T-cell (primary cell): ENCODE measurements at regions not wholly inside any gene's neighbourhood (a gene's known extent, or its start where the extent isn't known, plus 50 kb on each side); places are given as distances from the start of the nearest gene placed in this dataset.
"Not testable (repeated sequence)": the region's sequence is repeated elsewhere in the genome, so short reads cannot be mapped to it uniquely, and the experiment has no call there.

Experiments
- ATAC-seq, 4 experiments: fragments of 200-7000 bp in 3 of 4; fragments of 150-1000 bp in 1 of 4; cut with Tn5 transposase; replicated peaks in 1 of 4; 1 replicate in 3 of 4; 2 replicates in 1 of 4; pipeline ENCODE4 v1.10.0; 2021; ENCODE audit warnings: moderate library complexity in 3 of 4, mild to moderate bottlenecking in 2 of 4, moderate number of reproducible peaks in 1 of 4
- CTCF ChIA-PET, 2 donors: fragments of 300-600 bp; sonication (Branson Sonifier 250); formaldehyde crosslinking; loops; one replicate each; lab custom pipeline; 2022; ENCODE audit warnings: antibody characterized with exemption in 2 of 2; lab: Charles Lee
- POLR2A ChIA-PET, 2 donors: fragments of 300-600 bp; sonication (Branson Sonifier 250); formaldehyde crosslinking; loops; one replicate each; lab custom pipeline; 2022; ENCODE audit warnings: antibody characterized with exemption in 2 of 2; lab: Charles Lee
- DNase-seq, 35 experiments: peaks; one replicate each; pipeline versions ENCODE4 v3.0.0 to v3.0.0-alpha.2; 2013 to 2023
- H3K27ac ChIP-seq: one replicate; pipeline ENCODE4 v1.5.1; 2013; ENCODE audit warnings: low read length
- H3K27me3 ChIP-seq, 2 experiments: replicated peaks in 1 of 2; 1 replicate in 1 of 2; 2 replicates in 1 of 2; pipeline versions ENCODE4 v1.6.1 to v1.7.0; 2013; ENCODE audit warnings: low read length in 1 of 2, mixed read lengths in 1 of 2; ENCODE audit not compliant: control insufficient read depth in 2 of 2, insufficient read depth in 2 of 2; ENCODE audit errors: extremely low read depth in 1 of 2
- H3K36me3 ChIP-seq, 2 donors: 1 replicate in 1 of 2; 2 replicates in 1 of 2; pipeline versions ENCODE4 v1.6.1 to v1.7.0; 2013; ENCODE audit warnings: low read length in 1 of 2; ENCODE audit not compliant: control insufficient read depth in 2 of 2, insufficient read depth in 1 of 2; ENCODE audit errors: extremely low read depth in 1 of 2
- H3K4me1 ChIP-seq, 2 experiments: 1 replicate in 1 of 2; 2 replicates in 1 of 2; pipeline versions ENCODE4 v1.6.1 to v1.7.0; 2013; ENCODE audit warnings: low read length in 2 of 2, mixed read lengths in 1 of 2; ENCODE audit not compliant: insufficient read depth in 2 of 2, control insufficient read depth in 1 of 2; ENCODE audit errors: extremely low read depth in 1 of 2
- H3K4me3 ChIP-seq, 2 donors: 1 replicate in 1 of 2; 2 replicates in 1 of 2; pipeline versions ENCODE4 v1.5.1 to v1.7.0; 2013; ENCODE audit warnings: mild to moderate bottlenecking in 2 of 2, low read length in 1 of 2, moderate library complexity in 1 of 2; ENCODE audit not compliant: control insufficient read depth in 1 of 2; ENCODE audit errors: extremely low read depth in 1 of 2
- H3K9me3 ChIP-seq: 2 replicates; pipeline ENCODE4 v1.7.0; 2013
- H3K27ac Mint-ChIP-seq, 2 donors: one replicate each; pipeline ENCODE4 v1.8.0; 2020 to 2021; ENCODE audit warnings: mild to moderate bottlenecking in 2 of 2, mixed read lengths in 2 of 2
- H3K27me3 Mint-ChIP-seq, 2 donors: one replicate each; pipeline ENCODE4 v1.8.0; 2021 to 2022; ENCODE audit warnings: mixed read lengths in 2 of 2
- H3K36me3 Mint-ChIP-seq: one replicate; pipeline ENCODE4 v1.8.0; 2021; ENCODE audit warnings: mixed read lengths
- H3K4me1 Mint-ChIP-seq, 3 donors: one replicate each; pipeline ENCODE4 v1.8.0; 2020 to 2022; ENCODE audit warnings: mixed read lengths in 3 of 3, mild to moderate bottlenecking in 1 of 3
- H3K4me3 Mint-ChIP-seq, 3 donors: one replicate each; pipeline ENCODE4 v1.8.0; 2020 to 2022; ENCODE audit warnings: mild to moderate bottlenecking in 3 of 3, mixed read lengths in 3 of 3, moderate library complexity in 3 of 3
- H3K9me3 Mint-ChIP-seq, 3 donors: one replicate each; pipeline ENCODE4 v1.8.0; 2020 to 2022; ENCODE audit warnings: mixed read lengths in 3 of 3
- WGBS: methylation state at CpG from one replicate; pipeline ENCODE4 v1.1.5; 2013; ENCODE audit warnings: missing lambda C conversion rate; ENCODE audit not compliant: insufficient coverage; 5-methylcytosine and 5-hydroxymethylcytosine counted together

- H3K36me3 ChIP-seq, H3K4me1 ChIP-seq, H3K27me3 ChIP-seq, H3K4me1 Mint-ChIP-seq, H3K4me3 ChIP-seq, H3K27ac ChIP-seq, H3K27me3 Mint-ChIP-seq, ATAC-seq, H3K36me3 Mint-ChIP-seq, H3K27ac Mint-ChIP-seq, POLR2A ChIA-PET, H3K9me3 ChIP-seq, DNase-seq, H3K4me3 Mint-ChIP-seq, CTCF ChIA-PET: not testable (repeated sequence)
- H3K9me3 Mint-ChIP-seq: peaks cover 24 to 40% (median 37%) of the 10 kb centered on the region in 3 donors
- WGBS: 59% methylated on average over 4 of the region's 7 CpGs
Observed at GRCh38 chr20:30871127-30871526, 386.3 kb upstream of the DEFB115 start.

GRCh38 chr20:30872252-30872651 lies 385.2 kb upstream of the DEFB115 start:
- H3K4me3 Mint-ChIP-seq, ATAC-seq, H3K4me1 Mint-ChIP-seq, H3K27ac ChIP-seq, H3K27me3 ChIP-seq, H3K4me1 ChIP-seq, H3K36me3 ChIP-seq, H3K9me3 ChIP-seq, CTCF ChIA-PET, H3K27ac Mint-ChIP-seq, DNase-seq, H3K36me3 Mint-ChIP-seq, H3K4me3 ChIP-seq, H3K27me3 Mint-ChIP-seq, POLR2A ChIA-PET: not testable (repeated sequence)
- H3K9me3 Mint-ChIP-seq: peaks cover 29 to 42% (median 41%) of the 10 kb centered on the region in 3 donors
- 67% methylated on average over 1 of the region's 7 CpGs for WGBS

GRCh38 chr20:30875868-30876267 lies 381.6 kb upstream of the DEFB115 start:
- H3K4me1 ChIP-seq, H3K27me3 ChIP-seq, H3K4me3 Mint-ChIP-seq, H3K4me1 Mint-ChIP-seq, H3K27ac Mint-ChIP-seq, DNase-seq, H3K27ac ChIP-seq, H3K4me3 ChIP-seq, H3K27me3 Mint-ChIP-seq, POLR2A ChIA-PET, H3K36me3 Mint-ChIP-seq, ATAC-seq, H3K9me3 ChIP-seq, CTCF ChIA-PET, H3K36me3 ChIP-seq: not testable (repeated sequence)
- peaks cover 20 to 43% (median 31%) of the 10 kb centered on the region in 3 donors for H3K9me3 Mint-ChIP-seq

- DNase-seq, H3K4me3 ChIP-seq, H3K4me1 Mint-ChIP-seq, CTCF ChIA-PET, H3K4me3 Mint-ChIP-seq, H3K36me3 Mint-ChIP-seq, H3K27ac ChIP-seq, H3K9me3 ChIP-seq, H3K36me3 ChIP-seq, H3K4me1 ChIP-seq, H3K27ac Mint-ChIP-seq, ATAC-seq, POLR2A ChIA-PET: not testable (repeated sequence)
- peaks cover 0 to 37% of the 10 kb centered on the region in 2 experiments for H3K27me3 ChIP-seq
- Mint-ChIP-seq H3K9me3 (peaks cover 4 to 14% (median 9%) of the 10 kb centered on the region in 3 donors), H3K27me3 (peaks cover 12 to 32% of the 10 kb centered on the region in 2 donors)
- WGBS: 36% methylated on average over 14 of the region's 20 CpGs
Observed at GRCh38 chr20:30891400-30891799, 366.1 kb upstream of the DEFB115 start.

- peaks cover 13 to 32% of the 10 kb centered on the region in 2 donors for H3K27me3 Mint-ChIP-seq
- no peaks in the 10 kb centered on the region for H3K9me3 ChIP-seq
- H3K27ac Mint-ChIP-seq: no peak overlapping the region
- CTCF ChIA-PET: no interaction called here
- no peak overlapping the region for H3K4me3 ChIP-seq
- no peak for ATAC-seq
- POLR2A ChIA-PET: no interaction called here
- H3K36me3 ChIP-seq: no peaks in the 10 kb centered on the region
- 34% methylated on average over 37 of the region's 38 CpGs for WGBS
- no peak overlapping the region for H3K4me3 Mint-ChIP-seq
- peaks cover 0 to 8% (median 0%) of the 10 kb centered on the region in 3 donors for H3K4me1 Mint-ChIP-seq
- H3K4me1 ChIP-seq: no peaks in the 10 kb centered on the region
- no peak for DNase-seq
- no peak overlapping the region for H3K27ac ChIP-seq
- H3K27me3 ChIP-seq: peaks cover 0 to 37% of the 10 kb centered on the region in 2 experiments
- peaks cover 0 to 5% (median 4%) of the 10 kb centered on the region in 3 donors for H3K9me3 Mint-ChIP-seq
- H3K36me3 Mint-ChIP-seq: no peaks in the 10 kb centered on the region
Observed at GRCh38 chr20:30892541-30893345, 364.7 kb upstream of the DEFB115 start.

GRCh38 chr20:30893346-30894314 lies 363.8 kb upstream of the DEFB115 start:
- H3K9me3 Mint-ChIP-seq, CTCF ChIA-PET, ATAC-seq, H3K4me3 ChIP-seq, H3K27ac Mint-ChIP-seq, H3K36me3 Mint-ChIP-seq, H3K9me3 ChIP-seq, H3K4me1 ChIP-seq, H3K4me3 Mint-ChIP-seq, H3K36me3 ChIP-seq, DNase-seq, POLR2A ChIA-PET, H3K27ac ChIP-seq: not testable (repeated sequence)
- Mint-ChIP-seq H3K4me1 (peaks cover 0 to 12% (median 0%) of the 10 kb centered on the region in 3 donors), H3K27me3 (peaks cover 15 to 34% of the 10 kb centered on the region in 2 donors)
- 34% methylated on average over 21 of the region's 48 CpGs for WGBS
- peaks cover 0 to 37% of the 10 kb centered on the region in 2 experiments for H3K27me3 ChIP-seq
